ENCODE measurements at regions not wholly inside any gene's neighbourhood (a gene's known extent, or its start where the extent isn't known, plus 50 kb on each side); places are given as distances from the start of the nearest gene placed in this dataset.

GRCh38 chr11:103668859-103669258, 367.6 kb upstream of the DDI1 start:
- no peak for DNase-seq (ENCODE audit: low read depth)

- DNase-seq (ENCODE audit: low read depth) = no peak
Measured at GRCh38 chr11:103671143-103671651, 365.2 kb upstream of the DDI1 start.

GRCh38 chr11:103673773-103674172, 362.7 kb upstream of the DDI1 start:
- DNase-seq (ENCODE audit: low read depth) = no peak

GRCh38 chr11:103676413-103676812, 360.0 kb upstream of the DDI1 start:
- DNase-seq (ENCODE audit: low read depth) = no peak

- DNase-seq (ENCODE audit: low read depth) = no peak
Measured at GRCh38 chr11:103680826-103681225, 355.6 kb upstream of the DDI1 start.

GRCh38 chr11:103681855-103682254, 354.6 kb upstream of the DDI1 start:
- DNase-seq (ENCODE audit: low read depth) = no peak

GRCh38 chr11:103682318-103683184, 353.9 kb upstream of the DDI1 start:
- peak; percentile 10 for DNase-seq (ENCODE audit: low read depth)

- no peak for DNase-seq (ENCODE audit: low read depth)
Measured at GRCh38 chr11:103683576-103683975, 352.9 kb upstream of the DDI1 start.

- DNase-seq (ENCODE audit: low read depth) = no peak
Measured at GRCh38 chr11:103688924-103689323, 347.5 kb upstream of the DDI1 start.

- no peak for DNase-seq (ENCODE audit: low read depth)
Measured at GRCh38 chr11:103690356-103690755, 346.1 kb upstream of the DDI1 start.

- no peak for DNase-seq (ENCODE audit: low read depth)
Measured at GRCh38 chr11:103696123-103696522, 340.3 kb upstream of the DDI1 start.

GRCh38 chr11:103699216-103699615, 337.2 kb upstream of the DDI1 start:
- no peak for DNase-seq (ENCODE audit: low read depth)

GRCh38 chr11:103699656-103700055, 336.8 kb upstream of the DDI1 start:
- no peak for DNase-seq (ENCODE audit: low read depth)

- DNase-seq (ENCODE audit: low read depth) = no peak
Measured at GRCh38 chr11:103700622-103701021, 335.8 kb upstream of the DDI1 start.

GRCh38 chr11:103703437-103703836, 333.0 kb upstream of the DDI1 start:
- DNase-seq (ENCODE audit: low read depth) = no peak

GRCh38 chr11:103703954-103704353, 332.5 kb upstream of the DDI1 start:
- no peak for DNase-seq (ENCODE audit: low read depth)

GRCh38 chr11:103705642-103706041, 330.8 kb upstream of the DDI1 start:
- DNase-seq (ENCODE audit: low read depth) = no peak

GRCh38 chr11:103709371-103709770, 327.1 kb upstream of the DDI1 start:
- no peak for DNase-seq (ENCODE audit: low read depth)

- DNase-seq (ENCODE audit: low read depth) = no peak
Measured at GRCh38 chr11:103714246-103714645, 322.2 kb upstream of the DDI1 start.

- DNase-seq (ENCODE audit: low read depth) = no peak
Measured at GRCh38 chr11:103716363-103716762, 320.1 kb upstream of the DDI1 start.

GRCh38 chr11:103727262-103727661, 309.2 kb upstream of the DDI1 start:
- no peak for DNase-seq (ENCODE audit: low read depth)

- no peak for DNase-seq (ENCODE audit: low read depth)
Measured at GRCh38 chr11:103729617-103730016, 306.8 kb upstream of the DDI1 start.

- no peak for DNase-seq (ENCODE audit: low read depth)
Measured at GRCh38 chr11:103730131-103730940, 306.1 kb upstream of the DDI1 start.
